HEK293 (cell line): ENCODE measurements at regions not wholly inside any gene's neighbourhood (a gene's known extent, or its start where the extent isn't known, plus 50 kb on each side); places are given as distances from the start of the nearest gene placed in this dataset.

ENCODE experiments used
- CTCF ChIA-PET: fragments of 350-600 bp; formaldehyde crosslinking; extraction: SDS; loops from one replicate; lab custom pipeline; 2021; ENCODE audit warnings: antibody characterized with exemption; lab: Yijun Ruan, JAX
- POLR2A ChIA-PET: fragments of 300-600 bp; formaldehyde crosslinking; extraction: SDS; loops from one replicate; lab custom pipeline; 2020; ENCODE audit warnings: antibody characterized with exemption, inconsistent platforms; lab: Yijun Ruan, JAX
- H3K27ac ChIP-seq: fragments of 200-500 bp; sonication (Bioruptor generic); 2 replicates; pipeline ENCODE4 v1.5.1; 2014; ENCODE audit warnings: low read depth, low read length, control low read depth, inconsistent platforms; ENCODE audit errors: extremely low read depth
- H3K36me3 ChIP-seq, 2 experiments: fragments of 200-500 bp in 1 of 2; sonication (Bioruptor generic) in 1 of 2; 1 replicate in 1 of 2; 2 replicates in 1 of 2; pipeline ENCODE4 v1.5.1; 2014 to 2017; ENCODE audit warnings: inconsistent platforms in 2 of 2, low read length in 2 of 2; ENCODE audit not compliant: control insufficient read depth in 2 of 2, insufficient read depth in 1 of 2
- H3K4me1 ChIP-seq: fragments of 200-500 bp; sonication (Bioruptor generic); 2 replicates; pipeline ENCODE4 v1.5.1; 2014; ENCODE audit warnings: mild to moderate bottlenecking, low read length, inconsistent platforms; ENCODE audit not compliant: control insufficient read depth, insufficient read depth
- H3K4me3 ChIP-seq: 2 replicates; pipeline ENCODE4 v1.5.1; 2011; ENCODE audit warnings: low read depth, mild to moderate bottlenecking, control low read depth, low read length, moderate library complexity
- H3K9me3 ChIP-seq: fragments of 200-500 bp; sonication (Bioruptor generic); 2 replicates; pipeline ENCODE4 v1.5.1; 2014; ENCODE audit warnings: low read depth, low read length, inconsistent platforms; ENCODE audit not compliant: control insufficient read depth, insufficient read depth
- EGR2 ChIP-seq: fragments of 450-650 bp; formaldehyde crosslinking; IDR thresholded peaks from 2 replicates; pipeline ENCODE4 v1.5.1; 2016; ENCODE audit warnings: low read depth, missing biosample characterization, missing genetic modification characterization
- FEZF1 ChIP-seq: fragments of 450-650 bp; formaldehyde crosslinking; IDR thresholded peaks from 2 replicates; pipeline ENCODE4 v1.5.1; 2016; ENCODE audit warnings: missing biosample characterization, missing genetic modification characterization
- HOXD13 ChIP-seq: sonication (generic); formaldehyde crosslinking; IDR thresholded peaks from 2 replicates; pipeline ENCODE4 v1.8.0; 2022; ENCODE audit warnings: missing genetic modification reagents, borderline replicate concordance
- KLF1 ChIP-seq: fragments of 450-650 bp; formaldehyde crosslinking; IDR thresholded peaks from 2 replicates; pipeline ENCODE4 v1.5.1; 2016; ENCODE audit warnings: missing biosample characterization, missing genetic modification characterization
- TCF7L2 ChIP-seq: IDR thresholded peaks from 2 replicates; pipeline ENCODE4 v1.6.1; 2011; ENCODE audit warnings: low read depth, mild to moderate bottlenecking, inconsistent platforms, low read length, moderate library complexity, borderline replicate concordance
- ZBTB1 ChIP-seq: fragments of 450-650 bp; formaldehyde crosslinking; IDR thresholded peaks from 2 replicates; pipeline ENCODE4 v1.5.1; 2016; ENCODE audit warnings: missing biosample characterization, missing genetic modification characterization
- ZFP41 ChIP-seq: fragments of 450-650 bp; formaldehyde crosslinking; IDR thresholded peaks from 2 replicates; pipeline ENCODE4 v1.5.1; 2016; ENCODE audit warnings: missing biosample characterization, missing genetic modification characterization, borderline replicate concordance
- ZNF138 ChIP-seq: fragments of 450-650 bp; formaldehyde crosslinking; IDR thresholded peaks from 2 replicates; pipeline ENCODE4 v1.5.1; 2016; ENCODE audit warnings: missing biosample characterization, missing genetic modification characterization, borderline replicate concordance
- ZNF140 ChIP-seq: fragments of 450-650 bp; formaldehyde crosslinking; IDR thresholded peaks from 2 replicates; pipeline ENCODE4 v1.5.1; 2016; ENCODE audit warnings: missing biosample characterization, missing genetic modification characterization
- ZNF202 ChIP-seq: fragments of 450-650 bp; formaldehyde crosslinking; IDR thresholded peaks from 2 replicates; pipeline ENCODE4 v1.5.1; 2016; ENCODE audit warnings: missing biosample characterization, missing genetic modification characterization, borderline replicate concordance
- ZNF248 ChIP-seq: fragments of 450-650 bp; formaldehyde crosslinking; IDR thresholded peaks from 2 replicates; pipeline ENCODE4 v1.5.1; 2017; ENCODE audit warnings: missing biosample characterization, missing genetic modification characterization
- ZNF341 ChIP-seq: fragments of 450-650 bp; formaldehyde crosslinking; IDR thresholded peaks from 2 replicates; pipeline ENCODE4; 2016; ENCODE audit warnings: low read depth, missing biosample characterization, missing genetic modification characterization
- ZNF391 ChIP-seq: fragments of 450-650 bp; formaldehyde crosslinking; IDR thresholded peaks from 2 replicates; pipeline ENCODE4 v1.5.1; 2016; ENCODE audit warnings: low read depth, missing biosample characterization, missing genetic modification characterization, borderline replicate concordance
- ZNF473 ChIP-seq: fragments of 450-650 bp; formaldehyde crosslinking; IDR thresholded peaks from 2 replicates; pipeline ENCODE4 v1.5.1; 2017; ENCODE audit warnings: missing biosample characterization, missing genetic modification characterization
- ZNF514 ChIP-seq: fragments of 450-650 bp; formaldehyde crosslinking; IDR thresholded peaks from 2 replicates; pipeline ENCODE4 v1.5.1; 2016; ENCODE audit warnings: missing biosample characterization, missing genetic modification characterization
- ZNF560 ChIP-seq: fragments of 450-650 bp; formaldehyde crosslinking; IDR thresholded peaks from 2 replicates; pipeline ENCODE4 v1.5.1; 2017; ENCODE audit warnings: missing biosample characterization, missing genetic modification characterization, borderline replicate concordance
- ZNF701 ChIP-seq: fragments of 450-650 bp; formaldehyde crosslinking; IDR thresholded peaks from 2 replicates; pipeline ENCODE4 v1.5.1; 2016; ENCODE audit warnings: missing biosample characterization, missing genetic modification characterization
- ZNF76 ChIP-seq: fragments of 450-650 bp; formaldehyde crosslinking; IDR thresholded peaks from 2 replicates; pipeline ENCODE4; 2016; ENCODE audit warnings: low read depth, missing biosample characterization, missing genetic modification characterization, borderline replicate concordance
- ZNF777 ChIP-seq: fragments of 450-650 bp; formaldehyde crosslinking; IDR thresholded peaks from 2 replicates; pipeline ENCODE4 v1.5.1; 2017; ENCODE audit warnings: missing biosample characterization, missing genetic modification characterization, borderline replicate concordance
- ZSCAN16 ChIP-seq: fragments of 450-650 bp; formaldehyde crosslinking; IDR thresholded peaks from 2 replicates; pipeline ENCODE4 v1.5.1; 2016; ENCODE audit warnings: missing biosample characterization, missing genetic modification characterization
- ZXDB ChIP-seq: fragments of 450-650 bp; formaldehyde crosslinking; IDR thresholded peaks from 2 replicates; pipeline ENCODE4 v1.5.1; 2016; ENCODE audit warnings: missing biosample characterization, missing genetic modification characterization
- TF ChIP-seq, protein P1 (sequence below): fragments of 450-650 bp; formaldehyde crosslinking; IDR thresholded peaks from 2 replicates; pipeline ENCODE4 v1.5.0; 2017; ENCODE audit warnings: missing biosample characterization, missing genetic modification characterization, borderline replicate concordance
- TF ChIP-seq, protein P2 (sequence below): fragments of 450-650 bp; formaldehyde crosslinking; IDR thresholded peaks from 2 replicates; pipeline ENCODE4 v1.5.1; 2016; ENCODE audit warnings: missing biosample characterization, missing genetic modification characterization
- TF ChIP-seq, protein P3 (sequence below): fragments of 450-650 bp; formaldehyde crosslinking; IDR thresholded peaks from 2 replicates; pipeline ENCODE4 v1.5.1; 2016; ENCODE audit warnings: missing biosample characterization, missing genetic modification characterization, borderline replicate concordance
- TF ChIP-seq, protein P4 (sequence below): fragments of 450-650 bp; formaldehyde crosslinking; IDR thresholded peaks from 2 replicates; pipeline ENCODE4 v1.5.1; 2016; ENCODE audit warnings: missing biosample characterization, missing genetic modification characterization

DNA sequence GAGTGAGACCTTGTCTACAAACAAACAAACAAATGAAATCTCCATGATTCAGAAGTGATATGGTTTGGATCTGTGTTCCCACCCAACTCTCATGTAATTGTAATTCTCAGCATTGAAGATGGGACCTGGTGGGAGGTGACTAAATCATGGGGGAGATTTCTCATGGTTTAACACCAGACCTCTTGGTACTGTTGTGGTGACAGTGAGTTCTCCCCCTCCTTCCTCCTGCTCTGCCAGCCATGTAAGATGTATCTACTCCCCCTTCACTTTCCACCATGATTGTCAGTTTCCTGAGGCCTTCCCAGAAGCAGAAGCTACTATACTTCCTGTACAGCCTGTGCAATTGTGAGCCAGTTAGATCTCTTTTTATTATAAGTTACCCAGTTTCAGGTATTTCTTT lies 438.4 kb upstream of the THBS1 start:
- no peak for TF ChIP-seq ZNF514
- CTCF ChIA-PET: interaction anchor here (0.5 to 1.0 kb wide), 2 partner anchors 18 to 56 kb away, joined by 3 read pairs; no protein-coding TSS in a partner anchor
- POLR2A ChIA-PET: no interaction called here
- no peaks in the 10 kb centered on the region for H3K4me1 ChIP-seq
- H3K9me3 ChIP-seq: no peaks in the 10 kb centered on the region
- no peak overlapping the region for H3K4me3 ChIP-seq
- H3K27ac ChIP-seq: no peak overlapping the region
- H3K36me3 ChIP-seq: no peaks in the 10 kb centered on the region

DNA sequence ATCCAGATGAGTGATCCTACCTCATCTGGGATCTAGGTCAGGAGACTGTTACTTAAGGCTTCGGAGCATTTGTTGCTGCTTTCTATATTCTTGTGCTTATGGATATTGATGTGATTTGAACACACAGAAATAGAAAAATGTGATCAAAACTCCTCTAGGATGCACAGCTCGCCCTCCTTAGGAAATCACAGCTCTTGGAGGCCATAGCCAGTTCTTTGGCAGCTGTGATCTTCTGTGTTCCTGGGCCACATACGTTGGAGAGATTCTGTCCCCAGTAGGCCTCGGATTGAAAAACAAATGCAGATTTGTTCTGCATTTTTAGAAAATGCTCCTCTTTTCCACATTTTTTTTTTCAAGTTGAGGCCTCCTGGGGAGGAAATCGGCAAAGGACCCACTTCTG lies 437.4 kb upstream of the THBS1 start:
- Histone ChIP-seq H3K27ac (no peak overlapping the region), H3K4me3 (no peak overlapping the region), H3K9me3 (no peaks in the 10 kb centered on the region), H3K4me1 (no peaks in the 10 kb centered on the region), H3K36me3 (no peaks in the 10 kb centered on the region)
- CTCF ChIA-PET: interaction anchor here (1.0 to 1.4 kb wide), 2 partner anchors 13 to 19 kb away, joined by 3 to 5 read pairs; no protein-coding TSS in a partner anchor
- POLR2A ChIA-PET: no interaction called here
- TF ChIP-seq ZNF777 (tag by site-specific recombination): no peak
- TF ChIP-seq ZFP41 (tag by site-specific recombination): no peak
- no peak for TF ChIP-seq ZSCAN16 (tag by site-specific recombination)
- TF ChIP-seq ZNF473 (tag by site-specific recombination): no peak
- no peak for TF ChIP-seq ZNF560 (tag by site-specific recombination)
- TF ChIP-seq ZNF341 (tag by site-specific recombination): no peak
- TF ChIP-seq, protein P1, sequence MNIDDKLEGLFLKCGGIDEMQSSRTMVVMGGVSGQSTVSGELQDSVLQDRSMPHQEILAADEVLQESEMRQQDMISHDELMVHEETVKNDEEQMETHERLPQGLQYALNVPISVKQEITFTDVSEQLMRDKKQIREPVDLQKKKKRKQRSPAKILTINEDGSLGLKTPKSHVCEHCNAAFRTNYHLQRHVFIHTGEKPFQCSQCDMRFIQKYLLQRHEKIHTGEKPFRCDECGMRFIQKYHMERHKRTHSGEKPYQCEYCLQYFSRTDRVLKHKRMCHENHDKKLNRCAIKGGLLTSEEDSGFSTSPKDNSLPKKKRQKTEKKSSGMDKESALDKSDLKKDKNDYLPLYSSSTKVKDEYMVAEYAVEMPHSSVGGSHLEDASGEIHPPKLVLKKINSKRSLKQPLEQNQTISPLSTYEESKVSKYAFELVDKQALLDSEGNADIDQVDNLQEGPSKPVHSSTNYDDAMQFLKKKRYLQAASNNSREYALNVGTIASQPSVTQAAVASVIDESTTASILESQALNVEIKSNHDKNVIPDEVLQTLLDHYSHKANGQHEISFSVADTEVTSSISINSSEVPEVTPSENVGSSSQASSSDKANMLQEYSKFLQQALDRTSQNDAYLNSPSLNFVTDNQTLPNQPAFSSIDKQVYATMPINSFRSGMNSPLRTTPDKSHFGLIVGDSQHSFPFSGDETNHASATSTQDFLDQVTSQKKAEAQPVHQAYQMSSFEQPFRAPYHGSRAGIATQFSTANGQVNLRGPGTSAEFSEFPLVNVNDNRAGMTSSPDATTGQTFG (tag by site-specific recombination): no peak
- TF ChIP-seq ZBTB1 (tag by site-specific recombination): no peak
- no peak for TF ChIP-seq ZNF701
- no peak for TF ChIP-seq ZNF202 (tag by site-specific recombination)
- TF ChIP-seq FEZF1: no peak
- TF ChIP-seq TCF7L2: no peak
- TF ChIP-seq ZXDB (tag by site-specific recombination): no peak
- TF ChIP-seq ZNF391 (tag by site-specific recombination): no peak

DNA sequence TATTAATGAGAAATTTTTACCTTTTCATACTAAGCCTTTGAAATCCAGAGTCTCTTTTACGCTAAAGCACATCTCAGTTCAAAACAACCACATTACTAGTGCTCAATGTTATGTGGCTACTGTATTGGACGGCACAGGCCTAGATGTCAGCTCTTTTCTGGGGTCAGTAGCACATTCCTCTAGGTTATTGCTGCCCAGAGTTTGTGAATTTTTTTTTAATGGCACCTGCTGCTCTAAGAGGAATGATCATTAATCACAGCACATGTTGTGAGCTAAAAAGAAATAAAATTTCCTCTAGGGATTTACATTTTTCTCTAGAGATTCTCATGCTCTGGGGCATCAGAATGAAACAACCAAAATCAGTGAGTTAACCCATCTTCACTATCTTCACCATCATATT lies 436.8 kb upstream of the THBS1 start:
- no peaks in the 10 kb centered on the region for H3K36me3 ChIP-seq
- no peaks in the 10 kb centered on the region for H3K4me1 ChIP-seq
- no peak overlapping the region for H3K4me3 ChIP-seq
- ChIA-PET CTCF (interaction anchor here (1.4 kb wide), 1 partner anchor 12 kb away, joined by 5 read pairs; no protein-coding TSS in a partner anchor), POLR2A (no interaction called here)
- H3K9me3 ChIP-seq: no peaks in the 10 kb centered on the region
- no peak overlapping the region for H3K27ac ChIP-seq
- TF ChIP-seq ZNF248 (tag by site-specific recombination): no peak
- no peak for TF ChIP-seq HOXD13 (CRISPR knock-in tag)
- no peak for TF ChIP-seq EGR2 (tag by site-specific recombination)
- TF ChIP-seq, protein P2, sequence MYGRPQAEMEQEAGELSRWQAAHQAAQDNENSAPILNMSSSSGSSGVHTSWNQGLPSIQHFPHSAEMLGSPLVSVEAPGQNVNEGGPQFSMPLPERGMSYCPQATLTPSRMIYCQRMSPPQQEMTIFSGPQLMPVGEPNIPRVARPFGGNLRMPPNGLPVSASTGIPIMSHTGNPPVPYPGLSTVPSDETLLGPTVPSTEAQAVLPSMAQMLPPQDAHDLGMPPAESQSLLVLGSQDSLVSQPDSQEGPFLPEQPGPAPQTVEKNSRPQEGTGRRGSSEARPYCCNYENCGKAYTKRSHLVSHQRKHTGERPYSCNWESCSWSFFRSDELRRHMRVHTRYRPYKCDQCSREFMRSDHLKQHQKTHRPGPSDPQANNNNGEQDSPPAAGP (tag by site-specific recombination): no peak
- no peak for TF ChIP-seq ZNF777 (tag by site-specific recombination)
- TF ChIP-seq, protein P3, sequence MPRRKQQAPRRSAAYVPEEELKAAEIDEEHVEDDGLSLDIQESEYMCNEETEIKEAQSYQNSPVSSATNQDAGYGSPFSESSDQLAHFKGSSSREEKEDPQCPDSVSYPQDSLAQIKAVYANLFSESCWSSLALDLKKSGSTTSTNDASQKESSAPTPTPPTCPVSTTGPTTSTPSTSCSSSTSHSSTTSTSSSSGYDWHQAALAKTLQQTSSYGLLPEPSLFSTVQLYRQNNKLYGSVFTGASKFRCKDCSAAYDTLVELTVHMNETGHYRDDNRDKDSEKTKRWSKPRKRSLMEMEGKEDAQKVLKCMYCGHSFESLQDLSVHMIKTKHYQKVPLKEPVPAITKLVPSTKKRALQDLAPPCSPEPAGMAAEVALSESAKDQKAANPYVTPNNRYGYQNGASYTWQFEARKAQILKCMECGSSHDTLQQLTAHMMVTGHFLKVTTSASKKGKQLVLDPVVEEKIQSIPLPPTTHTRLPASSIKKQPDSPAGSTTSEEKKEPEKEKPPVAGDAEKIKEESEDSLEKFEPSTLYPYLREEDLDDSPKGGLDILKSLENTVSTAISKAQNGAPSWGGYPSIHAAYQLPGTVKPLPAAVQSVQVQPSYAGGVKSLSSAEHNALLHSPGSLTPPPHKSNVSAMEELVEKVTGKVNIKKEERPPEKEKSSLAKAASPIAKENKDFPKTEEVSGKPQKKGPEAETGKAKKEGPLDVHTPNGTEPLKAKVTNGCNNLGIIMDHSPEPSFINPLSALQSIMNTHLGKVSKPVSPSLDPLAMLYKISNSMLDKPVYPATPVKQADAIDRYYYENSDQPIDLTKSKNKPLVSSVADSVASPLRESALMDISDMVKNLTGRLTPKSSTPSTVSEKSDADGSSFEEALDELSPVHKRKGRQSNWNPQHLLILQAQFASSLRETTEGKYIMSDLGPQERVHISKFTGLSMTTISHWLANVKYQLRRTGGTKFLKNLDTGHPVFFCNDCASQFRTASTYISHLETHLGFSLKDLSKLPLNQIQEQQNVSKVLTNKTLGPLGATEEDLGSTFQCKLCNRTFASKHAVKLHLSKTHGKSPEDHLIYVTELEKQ (tag by site-specific recombination): no peak
- TF ChIP-seq ZNF76 (tag by site-specific recombination): no peak
- TF ChIP-seq, protein P4, sequence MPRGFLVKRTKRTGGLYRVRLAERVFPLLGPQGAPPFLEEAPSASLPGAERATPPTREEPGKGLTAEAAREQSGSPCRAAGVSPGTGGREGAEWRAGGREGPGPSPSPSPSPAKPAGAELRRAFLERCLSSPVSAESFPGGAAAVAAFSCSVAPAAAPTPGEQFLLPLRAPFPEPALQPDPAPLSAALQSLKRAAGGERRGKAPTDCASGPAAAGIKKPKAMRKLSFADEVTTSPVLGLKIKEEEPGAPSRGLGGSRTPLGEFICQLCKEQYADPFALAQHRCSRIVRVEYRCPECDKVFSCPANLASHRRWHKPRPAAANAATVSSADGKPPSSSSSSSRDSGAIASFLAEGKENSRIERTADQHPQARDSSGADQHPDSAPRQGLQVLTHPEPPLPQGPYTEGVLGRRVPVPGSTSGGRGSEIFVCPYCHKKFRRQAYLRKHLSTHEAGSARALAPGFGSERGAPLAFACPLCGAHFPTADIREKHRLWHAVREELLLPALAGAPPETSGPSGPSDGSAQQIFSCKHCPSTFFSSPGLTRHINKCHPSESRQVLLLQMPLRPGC (tag by site-specific recombination): no peak
- TF ChIP-seq ZNF140: no peak
- no peak for TF ChIP-seq KLF1 (tag by site-specific recombination)
- TF ChIP-seq ZNF138: no peak
